OCI-LY7 (cell line): ENCODE measurements at regions not wholly inside any gene's neighbourhood (a gene's known extent, or its start where the extent isn't known, plus 50 kb on each side); places are given as distances from the start of the nearest gene placed in this dataset.
A peak's percentile ranks its signal among the peaks of the same experiment; 100 is the strongest.

Experiments
- BruUV-seq: library from RNA; stranded (reverse); fragments of 400-500 nt; replicated peaks from 2 replicates; lab custom pipeline; 2021; lab: Mats Ljungman, UMichigan
- CTCF ChIA-PET: fragments of 300-600 bp; sonication (Branson Sonifier 250); formaldehyde crosslinking; loops from one replicate; lab custom pipeline; 2022; ENCODE audit warnings: antibody characterized with exemption; ENCODE audit not compliant: unreplicated experiment; lab: Charles Lee
- POLR2A ChIA-PET: fragments of 300-600 bp; sonication (Branson Sonifier 250); formaldehyde crosslinking; loops from one replicate; lab custom pipeline; 2022; ENCODE audit warnings: antibody characterized with exemption; lab: Charles Lee
- DNase-seq: peaks from one replicate; pipeline ENCODE4 v3.0.0-alpha.2; 2015; ENCODE audit warnings: low spot score
- H2AFZ ChIP-seq: fragments of 200-600 bp; sonication (generic), shearing (Covaris generic); 2 replicates; pipeline ENCODE4 v1.6.1; 2014; ENCODE audit warnings: mild to moderate bottlenecking, antibody characterized with exemption, low read length, moderate library complexity
- H3K27ac ChIP-seq: fragments of 200-600 bp; sonication (generic); 2 replicates; pipeline ENCODE4 v1.5.1; 2014; ENCODE audit warnings: mixed run types, low read depth, mild to moderate bottlenecking, moderate library complexity, low read length, inconsistent platforms; ENCODE audit not compliant: poor library complexity, severe bottlenecking
- H3K36me3 ChIP-seq: fragments of 200-600 bp; sonication (generic); 2 replicates; pipeline ENCODE4 v1.6.1; 2014; ENCODE audit warnings: mild to moderate bottlenecking, antibody characterized with exemption, low read length, moderate library complexity, mixed read lengths; ENCODE audit not compliant: insufficient read depth
- H3K4me1 ChIP-seq: fragments of 200-600 bp; sonication (generic); 2 replicates; pipeline ENCODE4 v1.5.1; 2014; ENCODE audit warnings: mild to moderate bottlenecking, low read length; ENCODE audit not compliant: insufficient read depth, poor library complexity, severe bottlenecking
- H3K4me2 ChIP-seq: fragments of 200-600 bp; sonication (generic); 2 replicates; pipeline ENCODE4 v1.6.1; 2014; ENCODE audit warnings: mild to moderate bottlenecking, low read length
- H3K4me3 ChIP-seq: fragments of 200-600 bp; sonication (generic); 2 replicates; pipeline ENCODE4 v1.5.1; 2014; ENCODE audit warnings: mild to moderate bottlenecking, low read depth, low read length; ENCODE audit not compliant: poor library complexity, severe bottlenecking
- H3K79me2 ChIP-seq: fragments of 200-600 bp; sonication (generic); 2 replicates; pipeline ENCODE4 v1.6.1; 2016; ENCODE audit warnings: low read depth, mild to moderate bottlenecking, low read length, moderate library complexity, mixed read lengths; ENCODE audit not compliant: insufficient read depth
- H3K9me2 ChIP-seq: fragments of 200-600 bp; sonication (generic); 2 replicates; pipeline ENCODE4 v1.6.1; 2016; ENCODE audit warnings: mild to moderate bottlenecking, low read length, mixed read lengths; ENCODE audit not compliant: insufficient read depth
- H3K9me3 ChIP-seq: fragments of 200-600 bp; sonication (generic); 2 replicates; pipeline ENCODE4 v1.6.1; 2014; ENCODE audit warnings: mild to moderate bottlenecking, mixed run types, low read length, mixed read lengths
- H4K20me1 ChIP-seq: fragments of 200-600 bp; sonication (generic); 2 replicates; pipeline ENCODE4 v1.6.1; 2014; ENCODE audit warnings: mild to moderate bottlenecking, antibody characterized with exemption, low read length, moderate library complexity, mixed read lengths; ENCODE audit not compliant: insufficient read depth
- EZH2phosphoT487 ChIP-seq: fragments of 200-600 bp; sonication (generic); IDR thresholded peaks from 2 replicates; pipeline ENCODE4 v1.6.1; 2018; ENCODE audit warnings: low read depth, borderline replicate concordance, mild to moderate bottlenecking, mixed run types, antibody characterized with exemption, low read length, moderate library complexity, mixed read lengths
- intact Hi-C: fragments of 100-400 bp; cut with micrococcal nuclease; formaldehyde crosslinking; loops from one replicate; pipeline ENCODE4 v1.10.0; 2022; ENCODE audit not compliant: unreplicated experiment
- TF ChIP-seq, protein P1 (sequence below): fragments of 200-600 bp; sonication (generic); conservative IDR thresholded peaks from 2 replicates; pipeline ENCODE4 v1.5.1; 2014; ENCODE audit warnings: mild to moderate bottlenecking, antibody characterized with exemption, low read length, moderate library complexity, mixed read lengths

- CTCF ChIA-PET: no interaction called here
- BruUV-seq: no TSS peak
- H3K4me2 ChIP-seq: no peak overlapping the region
- H3K79me2 ChIP-seq: no peaks in the 10 kb centered on the region
- H3K36me3 ChIP-seq: no peaks in the 10 kb centered on the region
- H3K27ac ChIP-seq: no peak overlapping the region
- H3K9me2 ChIP-seq: no peaks in the 10 kb centered on the region
- intact Hi-C loops: no loop called here
- 0 out of 2 replicates have a peak, but pooled peaks cover 6% of the 10 kb centered on the region for H3K9me3 ChIP-seq
- H4K20me1 ChIP-seq: no peaks in the 10 kb centered on the region
- no peak for DNase-seq
- H3K4me3 ChIP-seq: no peak overlapping the region
- TF ChIP-seq, protein P1, sequence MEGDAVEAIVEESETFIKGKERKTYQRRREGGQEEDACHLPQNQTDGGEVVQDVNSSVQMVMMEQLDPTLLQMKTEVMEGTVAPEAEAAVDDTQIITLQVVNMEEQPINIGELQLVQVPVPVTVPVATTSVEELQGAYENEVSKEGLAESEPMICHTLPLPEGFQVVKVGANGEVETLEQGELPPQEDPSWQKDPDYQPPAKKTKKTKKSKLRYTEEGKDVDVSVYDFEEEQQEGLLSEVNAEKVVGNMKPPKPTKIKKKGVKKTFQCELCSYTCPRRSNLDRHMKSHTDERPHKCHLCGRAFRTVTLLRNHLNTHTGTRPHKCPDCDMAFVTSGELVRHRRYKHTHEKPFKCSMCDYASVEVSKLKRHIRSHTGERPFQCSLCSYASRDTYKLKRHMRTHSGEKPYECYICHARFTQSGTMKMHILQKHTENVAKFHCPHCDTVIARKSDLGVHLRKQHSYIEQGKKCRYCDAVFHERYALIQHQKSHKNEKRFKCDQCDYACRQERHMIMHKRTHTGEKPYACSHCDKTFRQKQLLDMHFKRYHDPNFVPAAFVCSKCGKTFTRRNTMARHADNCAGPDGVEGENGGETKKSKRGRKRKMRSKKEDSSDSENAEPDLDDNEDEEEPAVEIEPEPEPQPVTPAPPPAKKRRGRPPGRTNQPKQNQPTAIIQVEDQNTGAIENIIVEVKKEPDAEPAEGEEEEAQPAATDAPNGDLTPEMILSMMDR: no peak
- no peak for TF ChIP-seq EZH2phosphoT487
- H2AFZ ChIP-seq: no peak overlapping the region
- no peaks in the 10 kb centered on the region for H3K4me1 ChIP-seq
- POLR2A ChIA-PET: interaction anchor here (0.8 kb wide), 1 partner anchor 10 kb away, joined by 3 read pairs; no protein-coding TSS in a partner anchor
These were observed 151.6 kb downstream of the ZNF486 start for GRCh38 chr19:20318616-20319015.

GRCh38 chr19:20315543-20315942, 148.5 kb downstream of the ZNF486 start:
- POLR2A ChIA-PET: interaction anchor here (0.6 to 0.9 kb wide), 2 partner anchors 13 to 34 kb away, joined by 3 read pairs; no protein-coding TSS in a partner anchor
- intact Hi-C loops: no loop called here
- peak overlapping the region; percentile 28; the same call in 1 of the 2 replicates for H2AFZ ChIP-seq
- BruUV-seq: no TSS peak
- DNase-seq: no peak
- H3K4me1 ChIP-seq: no peaks in the 10 kb centered on the region
- H3K9me2 ChIP-seq: no peaks in the 10 kb centered on the region
- no peaks in the 10 kb centered on the region for H3K79me2 ChIP-seq
- no peaks in the 10 kb centered on the region for H3K36me3 ChIP-seq
- no peak overlapping the region for H3K27ac ChIP-seq
- H3K9me3 ChIP-seq: 0 out of 2 replicates have a peak, but pooled peaks cover 6% of the 10 kb centered on the region
- H3K4me2 ChIP-seq: no peak overlapping the region
- H4K20me1 ChIP-seq: no peaks in the 10 kb centered on the region
- H3K4me3 ChIP-seq: no peak overlapping the region
- TF ChIP-seq EZH2phosphoT487: no peak
- TF ChIP-seq, protein P1: no peak
- CTCF ChIA-PET: no interaction called here

DNA sequence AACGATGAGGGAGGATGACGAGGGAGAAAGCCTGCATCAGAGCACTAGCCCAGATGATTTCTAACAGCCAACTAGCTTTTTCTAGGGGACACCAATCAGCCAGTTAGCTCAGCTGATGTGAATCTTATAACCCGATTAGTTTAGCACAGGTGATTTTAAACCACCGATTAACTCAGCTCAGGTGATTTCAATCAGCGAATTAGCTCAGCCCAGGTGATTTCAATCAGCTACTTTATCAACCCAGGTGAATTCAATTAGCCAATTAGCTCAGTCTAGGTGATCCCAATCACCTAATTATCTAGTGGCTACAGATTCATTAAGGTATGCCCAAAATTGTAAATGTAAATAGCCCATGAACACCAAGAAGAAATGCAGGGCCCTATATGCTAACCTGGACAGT, 146.9 kb downstream of the ZNF486 start:
- Histone ChIP-seq H3K79me2 (no peaks in the 10 kb centered on the region), H4K20me1 (no peaks in the 10 kb centered on the region), H2AFZ (no peak overlapping the region), H3K4me2 (no peak overlapping the region), H3K9me2 (no peaks in the 10 kb centered on the region), H3K27ac (no peak overlapping the region), H3K9me3 (0 out of 2 replicates have a peak, but pooled peaks cover 3% of the 10 kb centered on the region), H3K36me3 (no peaks in the 10 kb centered on the region), H3K4me1 (no peaks in the 10 kb centered on the region), H3K4me3 (no peak overlapping the region)
- DNase-seq: no peak
- no peak for TF ChIP-seq EZH2phosphoT487
- TF ChIP-seq, protein P1: no peak
- ChIA-PET POLR2A (interaction anchor here (0.6 to 1.4 kb wide), 5 partner anchors 15 to 972 kb away, joined by 3 to 8 read pairs (median 3); no protein-coding TSS in a partner anchor), CTCF (no interaction called here)
- intact Hi-C loops: no loop called here
- no TSS peak for BruUV-seq
